ENCODE measurements at regions not wholly inside any gene's neighbourhood (a gene's known extent, or its start where the extent isn't known, plus 50 kb on each side); places are given as distances from the start of the nearest gene placed in this dataset.

GRCh38 chr14:61631045-61631687 is 64.1 kb upstream of the HIF1A start:
- Histone ChIP-seq H3K4me3 (no peak overlapping the region), H3K9me3 (no peaks in the 10 kb centered on the region), H3K4me1 (no peaks in the 10 kb centered on the region), H3K36me3 (no peaks in the 10 kb centered on the region), H3K27ac (no peak overlapping the region), H3K27me3 (peaks cover under 1 to 5% of the 10 kb centered on the region in 2 donors)
- no peak for DNase-seq
- no peak for TF ChIP-seq POLR2A (IDR thresholded peaks at IDR 0.05)
- TF ChIP-seq, protein P1, sequence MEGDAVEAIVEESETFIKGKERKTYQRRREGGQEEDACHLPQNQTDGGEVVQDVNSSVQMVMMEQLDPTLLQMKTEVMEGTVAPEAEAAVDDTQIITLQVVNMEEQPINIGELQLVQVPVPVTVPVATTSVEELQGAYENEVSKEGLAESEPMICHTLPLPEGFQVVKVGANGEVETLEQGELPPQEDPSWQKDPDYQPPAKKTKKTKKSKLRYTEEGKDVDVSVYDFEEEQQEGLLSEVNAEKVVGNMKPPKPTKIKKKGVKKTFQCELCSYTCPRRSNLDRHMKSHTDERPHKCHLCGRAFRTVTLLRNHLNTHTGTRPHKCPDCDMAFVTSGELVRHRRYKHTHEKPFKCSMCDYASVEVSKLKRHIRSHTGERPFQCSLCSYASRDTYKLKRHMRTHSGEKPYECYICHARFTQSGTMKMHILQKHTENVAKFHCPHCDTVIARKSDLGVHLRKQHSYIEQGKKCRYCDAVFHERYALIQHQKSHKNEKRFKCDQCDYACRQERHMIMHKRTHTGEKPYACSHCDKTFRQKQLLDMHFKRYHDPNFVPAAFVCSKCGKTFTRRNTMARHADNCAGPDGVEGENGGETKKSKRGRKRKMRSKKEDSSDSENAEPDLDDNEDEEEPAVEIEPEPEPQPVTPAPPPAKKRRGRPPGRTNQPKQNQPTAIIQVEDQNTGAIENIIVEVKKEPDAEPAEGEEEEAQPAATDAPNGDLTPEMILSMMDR (IDR thresholded peaks at IDR 0.05) = no peak
- intact Hi-C loops (cut with DNase I; ENCODE audit: low total_unique reads) = no loop called here

GRCh38 chr14:61632401-61632800 is 62.9 kb upstream of the HIF1A start:
- H3K36me3 ChIP-seq = no peaks in the 10 kb centered on the region
- no peak overlapping the region for H3K4me3 ChIP-seq
- H3K27me3 ChIP-seq = peaks cover 4 to 5% of the 10 kb centered on the region in 2 donors
- no peaks in the 10 kb centered on the region for H3K4me1 ChIP-seq
- H3K27ac ChIP-seq = no peak overlapping the region
- intact Hi-C loops (cut with DNase I; ENCODE audit: low total_unique reads) = no loop called here
- H3K9me3 ChIP-seq = no peaks in the 10 kb centered on the region
- no peak for DNase-seq
- TF ChIP-seq, protein P1 (IDR thresholded peaks at IDR 0.05) = no peak
- no peak for TF ChIP-seq POLR2A (IDR thresholded peaks at IDR 0.05)

DNA sequence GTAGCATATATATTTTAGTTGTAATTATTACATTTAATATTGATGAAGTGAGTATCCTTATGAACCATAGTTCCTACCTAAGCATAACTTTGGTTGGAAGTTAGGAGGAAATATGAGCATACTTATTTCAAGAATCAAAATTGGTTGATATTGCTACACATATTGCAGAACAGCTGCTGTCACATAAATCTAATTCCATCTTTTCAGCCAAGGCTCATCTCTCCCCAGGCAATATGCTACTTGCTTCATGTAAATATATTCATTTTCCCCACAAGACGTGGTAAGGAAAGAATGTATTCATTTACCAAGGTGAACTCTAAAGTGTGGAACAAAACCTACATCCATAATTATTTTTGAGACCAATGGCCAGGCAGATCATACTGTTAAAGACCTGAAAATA is 62.5 kb upstream of the HIF1A start:
- H3K4me1 ChIP-seq = no peaks in the 10 kb centered on the region
- no peak for TF ChIP-seq POLR2A (IDR thresholded peaks at IDR 0.05)
- TF ChIP-seq, protein P1 (IDR thresholded peaks at IDR 0.05) = no peak
- H3K36me3 ChIP-seq = no peaks in the 10 kb centered on the region
- DNase-seq = no peak
- H3K27me3 ChIP-seq = peaks cover 4 to 5% of the 10 kb centered on the region in 2 donors
- no peak overlapping the region for H3K27ac ChIP-seq
- no peaks in the 10 kb centered on the region for H3K9me3 ChIP-seq
- intact Hi-C loops (cut with DNase I; ENCODE audit: low total_unique reads) = no loop called here
- no peak overlapping the region for H3K4me3 ChIP-seq

DNA sequence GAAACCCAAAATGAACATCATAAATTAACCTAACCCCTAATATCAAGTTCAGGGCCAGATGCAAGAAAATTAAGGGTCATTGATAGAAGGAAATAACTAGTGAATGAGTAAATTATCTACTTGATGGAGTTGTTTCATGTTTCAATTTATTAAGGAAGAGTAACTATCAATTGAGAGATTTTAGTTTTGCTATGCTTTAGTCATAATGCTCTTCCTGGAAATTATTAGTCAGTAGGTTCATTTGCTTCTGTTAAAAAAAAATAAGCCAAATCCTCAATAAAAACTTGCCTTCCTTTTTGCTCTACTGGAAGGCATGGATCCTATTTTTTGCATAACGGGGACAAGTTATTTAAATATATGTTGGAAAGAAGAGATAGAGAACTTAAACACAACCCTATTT is 59.0 kb upstream of the HIF1A start:
- Histone ChIP-seq H3K36me3 (no peaks in the 10 kb centered on the region), H3K27ac (no peak overlapping the region), H3K4me3 (no peak overlapping the region), H3K4me1 (no peaks in the 10 kb centered on the region), H3K27me3 (peaks cover 4 to 5% of the 10 kb centered on the region in 2 donors), H3K9me3 (no peaks in the 10 kb centered on the region)
- intact Hi-C loops (cut with DNase I; ENCODE audit: low total_unique reads) = no loop called here
- DNase-seq = no peak
- TF ChIP-seq, protein P1 (IDR thresholded peaks at IDR 0.05) = no peak
- no peak for TF ChIP-seq POLR2A (IDR thresholded peaks at IDR 0.05)

DNA sequence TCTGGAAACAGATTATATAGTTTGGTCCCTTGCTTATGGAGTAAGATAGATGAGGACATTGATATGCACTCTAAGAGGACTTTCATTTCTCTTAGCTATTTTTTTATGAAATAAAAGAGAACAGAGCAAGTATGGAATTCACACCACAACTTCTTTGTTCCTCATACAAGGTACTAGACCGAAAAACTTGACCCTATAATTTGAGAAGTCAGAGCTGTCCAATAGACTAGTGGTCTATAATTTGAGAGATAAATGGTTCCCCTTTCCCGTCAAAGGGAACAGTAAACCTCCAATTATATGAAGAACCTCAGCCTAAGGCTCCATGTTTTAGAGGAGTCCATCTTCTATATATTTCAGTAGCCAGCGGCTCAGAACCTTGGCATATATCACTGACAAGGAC is 58.5 kb upstream of the HIF1A start:
- intact Hi-C loops (cut with DNase I; ENCODE audit: low total_unique reads) = no loop called here
- no peak for DNase-seq
- TF ChIP-seq, protein P1 (IDR thresholded peaks at IDR 0.05) = no peak
- no peak for TF ChIP-seq POLR2A (IDR thresholded peaks at IDR 0.05)
- Histone ChIP-seq H3K27me3 (peaks cover 4 to 5% of the 10 kb centered on the region in 2 donors), H3K36me3 (no peaks in the 10 kb centered on the region), H3K27ac (no peak overlapping the region), H3K9me3 (no peaks in the 10 kb centered on the region), H3K4me1 (no peaks in the 10 kb centered on the region), H3K4me3 (no peak overlapping the region)
